ENCODE measurements at regions not wholly inside any gene's neighbourhood (a gene's known extent, or its start where the extent isn't known, plus 50 kb on each side); places are given as distances from the start of the nearest gene placed in this dataset.

DNA sequence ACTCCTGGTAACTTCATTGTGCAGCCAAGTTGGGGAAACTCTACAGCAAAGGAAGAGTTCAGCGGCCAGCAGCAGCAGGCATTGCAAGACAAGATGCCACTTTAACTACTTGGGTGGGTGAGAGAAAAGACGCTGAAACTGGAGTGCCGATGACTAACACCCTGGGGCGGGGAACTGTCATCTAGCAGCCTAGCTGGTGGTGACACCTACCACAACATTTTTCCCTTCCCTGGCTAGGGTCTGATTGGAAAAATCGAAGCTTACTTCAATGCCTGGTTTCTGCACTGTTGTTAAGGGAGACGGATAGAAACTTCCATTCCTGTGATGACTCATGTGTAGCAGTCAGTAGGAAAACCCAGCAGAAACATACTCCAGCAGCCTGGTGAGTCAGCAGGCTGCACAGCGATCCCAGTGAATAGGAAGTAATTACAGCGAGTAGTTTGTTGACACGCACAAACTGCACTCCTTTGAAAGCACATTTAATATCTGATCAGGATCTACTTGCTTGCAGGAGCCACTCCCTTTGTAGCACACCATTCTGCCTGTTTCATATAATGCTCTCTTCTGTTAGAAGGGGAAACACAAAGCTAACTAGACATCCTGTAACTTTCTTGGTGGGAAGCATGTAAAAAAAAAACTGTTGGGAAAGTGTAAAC is 62.1 kb upstream of the MAPRE2 start:
- peak; percentile 20 for DNase-seq

- no peak for DNase-seq
Observed at GRCh38 chr18:34981487-34981886, 59.7 kb upstream of the MAPRE2 start.

- DNase-seq, result no peak
Observed at GRCh38 chr18:34985963-34986362, 55.2 kb upstream of the MAPRE2 start.

GRCh38 chr18:34990597-34990996 is 50.6 kb upstream of the MAPRE2 start:
- no peak for DNase-seq

GRCh38 chr18:34991152-34991551 is 50.1 kb upstream of the MAPRE2 start:
- no peak for DNase-seq

Data from NCI-H1092 (cell line).